GM21528 (cell line): ENCODE measurements at regions not wholly inside any gene's neighbourhood (a gene's known extent, or its start where the extent isn't known, plus 50 kb on each side); places are given as distances from the start of the nearest gene placed in this dataset.

Experiments used
- ATAC-seq: cut with Tn5 transposase; IDR thresholded peaks from one replicate; pipeline ENCODE4 v1.9.1; 2021; ENCODE audit warnings: mild to moderate bottlenecking, moderate library complexity; ENCODE audit not compliant: unreplicated experiment, low FRiP score

DNA sequence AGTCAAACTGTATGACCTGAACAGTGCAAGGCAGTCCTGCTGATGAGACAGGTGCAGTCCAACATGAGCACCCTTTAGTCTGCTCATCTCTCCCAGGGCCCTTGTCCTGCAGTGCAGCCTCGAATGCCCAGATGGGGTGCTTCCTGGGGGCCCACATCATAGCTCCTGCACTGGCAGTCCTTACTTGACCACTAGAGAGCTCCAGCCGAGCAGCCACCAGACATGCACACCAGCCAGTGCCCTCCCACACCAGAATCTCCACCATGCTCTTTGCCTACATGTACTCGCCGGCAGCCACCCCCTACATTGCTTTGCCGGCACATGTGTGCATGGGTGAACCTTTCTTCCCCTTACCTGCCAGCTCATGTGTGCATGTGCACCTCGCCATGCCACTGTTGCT is 188.8 kb upstream of the GULP1 start:
- no peak for ATAC-seq

DNA sequence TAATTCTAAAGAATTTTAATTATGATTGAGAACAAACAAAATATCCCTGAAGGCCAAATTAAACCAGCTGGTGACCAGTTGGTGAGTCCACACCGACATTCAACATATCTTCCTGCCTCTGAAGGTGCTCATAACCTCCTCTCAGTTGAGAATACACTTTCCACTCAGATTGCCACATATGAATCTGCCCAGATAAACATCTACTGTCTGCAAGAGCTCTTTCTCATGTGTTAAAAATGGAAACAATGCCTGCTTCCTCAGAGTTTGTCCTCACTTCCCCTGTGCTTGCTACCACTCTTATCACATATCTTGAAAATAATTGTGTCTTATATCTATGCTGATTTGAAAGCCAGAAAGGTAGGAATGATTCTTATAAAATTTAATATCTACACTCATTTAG is 177.7 kb upstream of the GULP1 start:
- ATAC-seq = no peak

DNA sequence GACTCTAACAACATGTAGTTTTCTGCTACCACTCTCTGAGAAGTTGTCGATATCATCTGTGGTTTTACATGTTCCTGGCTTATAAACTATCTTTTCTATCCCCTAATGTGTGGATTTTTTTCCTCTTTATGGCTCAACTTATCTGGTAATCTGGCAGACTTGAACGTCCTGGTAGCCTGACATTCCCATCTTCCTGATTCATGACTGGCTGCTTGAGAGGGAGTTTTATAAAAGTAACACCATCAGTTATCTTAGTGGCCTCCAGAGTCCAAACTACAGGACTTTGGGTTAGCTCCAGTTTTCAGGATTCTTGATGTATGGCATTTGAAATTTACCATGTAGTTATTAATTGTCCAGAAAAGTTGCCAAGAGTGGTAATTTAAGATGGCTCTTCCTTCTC is 174.0 kb upstream of the GULP1 start:
- no peak for ATAC-seq

DNA sequence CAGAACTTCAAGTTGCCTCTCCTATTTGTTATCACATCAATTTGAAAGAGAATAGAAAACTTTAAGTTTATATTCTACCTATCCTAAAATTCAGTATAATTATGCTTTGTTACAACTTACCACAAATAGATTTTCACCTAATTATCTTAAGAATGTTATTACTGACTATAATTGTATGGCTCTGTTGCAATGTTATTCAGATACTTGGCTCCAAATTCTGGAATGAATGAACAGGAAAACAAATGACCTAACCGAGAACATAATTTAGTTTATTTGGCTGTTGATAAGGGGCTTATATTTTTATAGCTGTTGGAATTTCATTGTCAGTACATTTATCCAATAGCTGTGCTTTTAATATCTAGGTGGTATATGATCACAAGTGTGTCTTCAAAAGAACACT is 173.2 kb upstream of the GULP1 start:
- ATAC-seq = no peak

DNA sequence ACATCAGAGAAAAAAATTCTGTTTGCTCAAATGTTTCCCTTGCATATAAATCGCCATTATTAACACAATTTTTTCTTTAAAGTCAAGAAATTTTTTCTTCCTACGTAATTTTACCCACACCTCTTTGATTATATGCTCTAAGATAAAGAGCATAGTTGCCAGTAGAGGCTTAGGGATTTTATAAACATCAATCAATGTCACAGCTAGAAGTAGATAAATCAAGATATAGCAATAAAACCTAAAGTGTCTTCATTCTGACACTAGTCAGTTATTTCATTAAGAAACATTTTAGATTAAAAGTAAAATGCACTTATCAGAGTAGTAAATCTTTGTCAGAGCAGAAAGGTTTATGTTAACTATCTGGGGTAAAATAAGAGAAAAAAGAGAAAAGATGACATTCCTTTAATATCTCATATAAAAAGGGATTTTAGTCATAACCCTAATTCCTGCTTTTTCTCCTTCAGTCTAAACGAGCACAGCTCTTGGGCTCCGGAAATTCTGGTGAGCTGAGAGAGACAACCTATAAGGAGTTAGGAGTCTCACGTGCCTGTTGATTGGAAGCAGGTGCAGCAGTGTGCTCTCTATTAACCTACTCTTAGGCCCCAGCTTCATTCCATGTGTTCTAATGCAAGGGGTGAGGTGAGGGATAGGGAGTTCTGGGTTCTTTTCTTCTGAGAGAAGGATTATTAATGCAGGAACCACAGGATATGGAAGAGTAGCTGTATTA is 172.4 kb upstream of the GULP1 start:
- no peak for ATAC-seq

DNA sequence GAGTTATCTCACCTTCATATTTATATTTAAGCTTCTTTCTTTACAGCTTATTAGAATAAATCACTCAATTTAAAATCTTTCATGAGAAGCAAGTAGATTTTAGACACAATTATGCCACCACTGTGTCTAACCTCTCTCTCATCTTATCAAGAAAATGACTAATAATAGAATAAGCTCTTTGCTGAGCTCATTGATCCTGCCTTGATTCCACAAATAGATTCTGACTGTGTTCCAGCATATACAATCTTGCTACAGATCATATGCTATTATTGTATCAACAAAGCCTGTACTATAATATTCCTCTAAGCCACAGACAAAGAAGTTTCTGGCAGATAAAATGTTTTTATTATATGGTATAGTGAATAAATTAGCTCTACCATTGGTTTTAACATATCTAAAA is 168.7 kb upstream of the GULP1 start:
- no peak for ATAC-seq

DNA sequence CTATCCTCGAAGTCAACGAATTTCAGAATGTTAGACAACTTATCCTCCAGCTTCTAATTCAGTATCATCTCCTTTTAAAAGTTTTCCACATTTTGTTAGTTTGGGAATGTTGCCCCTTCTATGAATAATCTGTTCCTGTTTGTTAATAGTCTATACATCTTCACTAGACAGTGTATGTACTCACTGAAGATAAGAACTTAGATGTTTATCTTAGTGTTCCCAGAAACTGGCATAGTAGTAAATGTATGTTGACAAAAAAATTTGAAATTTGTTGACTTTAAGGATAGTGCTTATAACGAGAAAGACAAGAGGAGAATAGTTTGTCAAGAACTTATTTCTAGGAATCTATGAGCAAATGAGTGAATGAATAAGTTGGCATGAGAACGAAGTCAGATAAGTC is 162.0 kb upstream of the GULP1 start:
- ATAC-seq = no peak

DNA sequence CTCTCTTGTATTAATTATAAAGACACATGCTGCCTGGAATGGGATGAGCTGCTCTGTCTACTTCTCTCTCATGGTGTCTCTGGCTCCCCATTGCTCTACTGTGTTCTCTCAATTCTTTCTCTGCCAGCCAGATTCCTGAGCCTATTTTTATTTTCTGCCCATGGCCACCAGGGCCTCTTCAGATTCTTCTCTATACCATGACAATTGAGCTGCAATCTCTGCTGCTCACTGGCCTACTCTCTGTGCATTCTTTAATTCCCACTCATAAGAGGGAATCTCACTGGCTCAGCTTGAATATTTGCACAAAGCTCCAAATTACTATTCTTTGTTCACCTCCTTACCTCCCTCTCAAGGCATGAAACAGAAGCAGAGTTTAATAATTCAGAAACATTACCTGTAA is 161.4 kb upstream of the GULP1 start:
- no peak for ATAC-seq

DNA sequence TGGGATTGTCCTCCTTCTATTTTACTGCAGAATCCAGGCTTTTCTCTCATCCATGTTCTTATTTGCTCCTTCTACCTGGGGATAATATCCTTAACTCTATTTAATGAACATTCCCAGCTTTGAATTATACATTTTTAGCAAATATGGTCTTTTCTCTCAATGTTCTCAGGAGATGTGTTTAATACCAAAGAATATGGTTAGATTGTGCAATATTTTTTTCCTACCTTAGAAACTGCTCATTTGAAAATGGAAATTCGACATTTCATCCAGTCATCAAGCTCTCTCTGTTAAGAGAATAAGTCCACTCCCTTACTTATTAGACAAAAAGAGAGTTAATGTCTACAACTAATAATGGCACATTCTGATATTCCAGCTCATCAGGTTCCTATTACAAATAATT is 160.4 kb upstream of the GULP1 start:
- ATAC-seq = no peak

DNA sequence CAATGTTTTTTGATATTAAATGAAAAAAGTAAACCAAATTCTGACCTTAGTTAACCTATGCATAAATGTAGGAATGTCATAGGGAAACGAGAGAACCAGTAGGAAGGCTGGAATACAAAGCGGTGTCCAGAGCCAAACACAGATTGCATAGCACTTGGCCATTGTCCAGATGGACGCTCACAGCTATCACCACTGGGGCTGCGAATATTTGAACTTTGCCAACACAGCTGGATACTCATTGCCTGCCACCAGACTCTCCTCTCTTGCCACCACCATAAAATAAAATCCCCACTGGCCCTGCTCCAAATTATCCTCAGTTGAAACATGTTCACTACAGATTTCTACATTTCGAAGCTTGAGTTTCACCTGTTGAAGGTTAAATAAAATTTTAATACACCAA is 159.3 kb upstream of the GULP1 start:
- no peak for ATAC-seq

DNA sequence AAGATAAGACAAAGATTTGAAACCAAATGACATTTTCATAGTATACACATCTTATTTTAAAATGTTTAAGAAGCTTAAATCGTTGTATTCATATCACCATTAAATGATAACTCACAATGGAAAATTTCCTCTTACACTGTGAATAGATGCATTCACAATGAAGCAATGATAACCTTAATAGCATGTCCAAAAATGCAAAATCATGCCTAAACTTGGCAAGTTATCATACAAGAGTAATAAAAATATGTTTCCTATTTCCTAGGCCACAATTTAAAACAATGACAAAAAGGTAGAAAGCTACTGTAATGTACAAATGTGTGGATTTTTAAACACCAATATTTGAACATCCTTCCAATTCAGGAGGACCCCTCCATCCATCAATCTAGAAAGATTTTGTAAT is 157.4 kb upstream of the GULP1 start:
- no peak for ATAC-seq

DNA sequence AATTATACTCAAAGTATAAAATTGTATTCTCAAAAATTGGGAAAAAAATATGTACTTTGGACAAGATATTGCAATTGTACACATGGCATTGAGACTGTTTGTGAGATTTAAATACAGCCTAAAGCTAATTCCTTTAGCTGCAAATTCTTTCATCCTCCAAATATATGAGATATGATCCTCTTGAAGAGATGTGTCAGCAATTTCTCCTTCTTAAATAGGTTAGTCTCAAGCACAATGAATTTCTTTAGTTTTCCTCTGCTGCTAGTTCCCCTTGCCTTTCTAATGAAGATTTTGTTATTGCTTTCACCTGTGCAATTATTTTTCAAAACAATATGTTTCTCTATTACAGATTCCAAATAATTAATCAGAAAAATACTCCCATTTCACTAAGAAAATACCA is 153.4 kb upstream of the GULP1 start:
- no peak for ATAC-seq

DNA sequence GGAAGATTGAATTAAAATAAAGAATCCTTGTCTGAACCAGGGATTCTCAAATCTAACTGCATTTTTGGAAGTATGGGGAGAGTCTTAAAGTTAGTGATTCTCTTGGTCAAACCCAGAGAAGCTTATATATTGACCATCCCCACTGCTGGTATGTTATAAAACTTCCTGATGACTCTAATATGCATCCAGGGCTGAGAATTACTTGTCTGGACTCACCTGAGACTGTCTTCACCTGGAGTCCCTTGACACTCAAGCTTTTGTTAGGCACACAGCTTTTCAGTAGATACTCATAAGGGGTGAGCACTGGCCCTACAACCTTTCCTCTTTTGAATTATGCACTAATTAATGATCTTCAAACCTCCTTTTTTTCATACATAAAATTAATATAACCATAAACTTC is 149.6 kb upstream of the GULP1 start:
- no peak for ATAC-seq

DNA sequence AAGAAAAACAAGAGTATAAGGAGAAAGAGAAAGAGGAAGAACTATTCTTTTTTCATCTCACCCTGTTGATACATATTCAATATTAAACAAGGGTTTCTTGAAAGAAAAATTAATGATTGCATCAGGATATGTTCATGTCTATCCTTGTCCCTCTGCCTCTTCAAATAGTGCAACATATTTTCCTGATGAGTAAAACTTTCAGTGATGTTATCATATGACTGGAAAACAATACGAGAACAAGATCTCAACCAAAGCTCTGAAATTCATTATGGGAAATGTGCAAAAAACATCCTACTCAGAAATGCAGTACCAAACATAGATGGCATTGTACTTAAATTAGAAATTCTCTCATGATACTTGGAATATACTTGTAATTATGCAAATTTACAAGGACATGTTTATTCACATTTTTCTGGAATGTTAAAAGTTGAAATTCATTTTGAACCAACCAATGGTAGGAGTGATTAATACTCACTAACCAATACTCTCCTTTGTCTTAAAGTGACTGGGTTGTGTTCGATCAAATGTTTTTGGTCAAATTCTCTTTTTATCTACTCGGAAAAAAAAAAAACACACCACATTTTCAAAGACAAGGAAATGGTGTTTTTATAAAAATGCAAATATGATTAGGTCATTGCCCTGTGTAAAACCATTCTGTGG is 148.9 kb upstream of the GULP1 start:
- no peak for ATAC-seq

DNA sequence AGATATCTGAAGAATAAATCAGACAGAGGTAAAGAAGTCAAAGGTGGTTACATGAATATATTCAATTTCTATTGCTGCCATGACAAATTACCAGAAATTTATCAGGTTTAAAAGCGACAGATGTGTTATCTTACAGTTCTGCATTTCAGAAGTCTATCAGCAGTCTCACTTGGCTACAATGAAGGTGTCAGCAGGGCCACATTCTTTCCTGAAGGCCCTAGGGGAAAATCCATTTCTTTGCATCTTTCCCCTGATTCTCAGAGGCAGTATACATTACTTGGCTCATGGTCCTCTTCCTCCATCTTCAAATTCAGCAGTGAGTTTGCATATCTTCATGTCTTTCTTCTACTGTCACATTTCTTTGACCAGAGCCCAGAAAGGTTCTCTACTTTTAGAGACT is 145.8 kb upstream of the GULP1 start:
- ATAC-seq = no peak

DNA sequence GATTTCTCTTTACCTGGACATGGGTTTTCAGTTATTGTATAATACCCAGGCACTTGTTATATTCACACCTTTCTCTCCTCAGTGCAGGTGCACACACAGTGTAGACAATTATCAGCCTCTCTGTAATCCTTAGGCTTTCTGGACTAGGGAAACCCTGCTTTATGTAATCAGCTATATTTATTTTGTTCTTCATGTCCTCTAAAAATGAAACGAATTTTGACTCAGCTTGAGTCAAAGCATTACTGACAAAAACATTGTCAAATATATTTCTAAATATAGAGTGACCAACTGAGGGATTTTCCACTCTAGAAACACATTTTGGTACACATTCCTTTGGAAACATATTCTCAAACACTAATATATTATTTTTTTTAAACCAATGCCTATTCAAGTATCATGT is 144.8 kb upstream of the GULP1 start:
- ATAC-seq = no peak

DNA sequence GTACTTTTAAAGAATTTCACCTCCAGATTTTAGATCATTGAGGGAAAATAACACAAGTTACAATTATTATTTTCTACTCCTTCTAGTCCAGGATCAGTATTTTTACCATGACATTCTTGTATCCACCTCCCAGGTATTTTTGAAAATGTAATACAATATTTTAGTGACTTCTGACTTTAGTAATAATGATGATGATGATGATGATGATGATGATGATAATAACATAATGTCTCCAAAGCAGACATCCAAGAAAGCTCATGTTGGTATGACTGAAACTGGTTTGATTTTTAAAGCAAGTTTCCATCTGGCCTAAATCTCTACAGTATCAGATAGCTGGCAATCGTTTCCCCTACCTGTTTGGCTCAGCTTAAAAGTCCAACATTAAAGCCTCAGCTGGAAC is 140.0 kb upstream of the GULP1 start:
- no peak for ATAC-seq

DNA sequence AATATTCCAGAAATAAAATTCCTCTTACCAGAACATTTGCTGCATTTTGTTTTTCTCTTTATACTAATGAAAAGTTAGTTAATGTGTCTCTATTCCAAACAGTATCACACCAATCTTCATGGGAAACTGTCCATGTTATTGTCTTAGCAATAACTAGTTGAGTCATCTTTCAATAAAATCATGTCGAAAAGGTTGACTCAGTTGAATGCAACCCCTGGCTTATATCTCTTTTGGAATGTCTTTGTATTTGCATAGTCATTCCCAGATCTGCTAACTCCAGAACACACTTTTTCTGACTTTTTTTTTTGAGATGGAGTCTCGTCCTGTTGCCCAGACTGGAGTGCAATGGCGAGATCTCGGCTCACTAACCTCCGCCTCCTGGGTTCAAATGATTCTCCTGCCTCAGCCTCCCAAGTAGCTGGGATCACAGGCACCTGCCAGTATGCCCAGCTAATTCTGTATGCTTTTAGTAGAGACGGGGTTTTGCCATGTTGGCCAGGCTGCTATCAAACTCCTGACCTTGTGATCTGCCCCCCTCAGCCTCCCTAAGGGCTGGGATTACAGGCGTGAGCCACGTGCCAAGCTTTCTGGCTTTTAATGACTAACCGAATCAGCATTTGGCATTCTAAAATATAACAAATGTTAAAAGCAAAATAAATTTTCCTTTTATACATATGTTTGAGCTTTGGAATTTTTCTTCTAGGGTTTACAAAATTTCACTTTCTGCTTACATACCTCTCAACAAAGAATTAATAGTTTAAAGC is 133.2 kb upstream of the GULP1 start:
- ATAC-seq = no peak

DNA sequence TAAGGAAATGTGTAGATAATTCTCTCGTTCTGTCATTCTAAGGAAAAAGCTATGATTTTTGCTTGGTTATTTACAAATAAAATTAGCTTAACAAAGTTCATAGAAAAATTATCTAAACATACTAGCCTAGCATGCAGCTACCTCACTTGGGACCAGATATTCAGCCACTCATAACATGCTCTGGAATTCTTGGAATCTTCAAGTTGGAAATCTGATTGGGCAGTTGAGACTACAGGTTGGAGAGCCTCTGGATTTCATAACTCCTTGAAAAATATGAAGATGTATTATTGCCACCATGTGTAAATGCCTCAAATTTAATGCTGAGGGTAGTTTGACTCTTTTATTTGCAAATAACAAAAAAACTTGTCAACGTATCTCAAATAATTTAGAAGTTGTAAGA is 132.2 kb upstream of the GULP1 start:
- no peak for ATAC-seq

DNA sequence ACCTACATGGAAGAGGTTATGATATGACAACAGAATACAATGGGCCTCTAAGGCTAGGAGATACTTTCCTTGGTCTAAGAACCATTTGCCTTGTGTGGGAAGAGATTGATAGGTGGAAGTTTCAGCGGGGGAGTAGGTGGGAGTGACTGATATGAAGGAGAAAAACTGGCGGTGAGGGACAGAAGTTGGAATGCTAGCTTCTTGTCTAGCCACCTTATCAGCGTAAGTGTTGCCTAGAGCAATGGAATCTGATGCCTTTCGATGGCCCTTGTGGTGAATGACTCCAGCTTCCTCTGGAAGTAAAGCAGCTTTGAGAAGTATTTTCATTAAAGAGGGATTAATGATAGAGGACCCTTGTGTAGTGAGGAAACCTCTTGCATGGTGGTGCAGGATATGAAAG is 121.3 kb upstream of the GULP1 start:
- no peak for ATAC-seq

DNA sequence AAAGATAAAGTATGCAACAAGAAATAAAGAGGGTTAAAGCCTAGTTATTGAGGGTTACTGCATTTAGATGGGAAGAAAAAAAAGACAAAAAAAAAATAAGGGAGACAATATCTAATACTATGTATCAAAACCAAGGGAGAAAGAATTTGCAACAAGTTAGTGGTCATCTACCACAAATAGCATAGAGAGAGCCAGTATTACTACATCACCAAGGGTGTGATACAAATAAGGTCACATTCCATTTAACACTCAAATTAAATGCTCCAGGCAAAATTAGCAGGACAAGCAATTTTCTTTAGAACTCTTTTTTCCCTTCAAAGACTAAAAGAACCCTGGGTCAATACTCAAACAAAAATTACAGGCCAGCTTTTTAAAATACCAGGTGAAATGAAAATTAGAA is 115.1 kb upstream of the GULP1 start:
- ATAC-seq = no peak
